ENCODE measurements at regions not wholly inside any gene's neighbourhood (a gene's known extent, or its start where the extent isn't known, plus 50 kb on each side); places are given as distances from the start of the nearest gene placed in this dataset.

- TF ChIP-seq, protein P1, sequence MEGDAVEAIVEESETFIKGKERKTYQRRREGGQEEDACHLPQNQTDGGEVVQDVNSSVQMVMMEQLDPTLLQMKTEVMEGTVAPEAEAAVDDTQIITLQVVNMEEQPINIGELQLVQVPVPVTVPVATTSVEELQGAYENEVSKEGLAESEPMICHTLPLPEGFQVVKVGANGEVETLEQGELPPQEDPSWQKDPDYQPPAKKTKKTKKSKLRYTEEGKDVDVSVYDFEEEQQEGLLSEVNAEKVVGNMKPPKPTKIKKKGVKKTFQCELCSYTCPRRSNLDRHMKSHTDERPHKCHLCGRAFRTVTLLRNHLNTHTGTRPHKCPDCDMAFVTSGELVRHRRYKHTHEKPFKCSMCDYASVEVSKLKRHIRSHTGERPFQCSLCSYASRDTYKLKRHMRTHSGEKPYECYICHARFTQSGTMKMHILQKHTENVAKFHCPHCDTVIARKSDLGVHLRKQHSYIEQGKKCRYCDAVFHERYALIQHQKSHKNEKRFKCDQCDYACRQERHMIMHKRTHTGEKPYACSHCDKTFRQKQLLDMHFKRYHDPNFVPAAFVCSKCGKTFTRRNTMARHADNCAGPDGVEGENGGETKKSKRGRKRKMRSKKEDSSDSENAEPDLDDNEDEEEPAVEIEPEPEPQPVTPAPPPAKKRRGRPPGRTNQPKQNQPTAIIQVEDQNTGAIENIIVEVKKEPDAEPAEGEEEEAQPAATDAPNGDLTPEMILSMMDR (conservative IDR thresholded peaks at IDR 0.05; ENCODE audit: low read length): no peak
- no peak for TF ChIP-seq EZH2phosphoT487 (IDR thresholded peaks at IDR 0.05; ENCODE audit: borderline replicate concordance, low read depth, low read length)
Observed at GRCh38 chr5:123811831-123812230, 299.9 kb downstream of the CSNK1G3 start.
